Fibroblast of lung (primary cell): ENCODE measurements at regions not wholly inside any gene's neighbourhood (a gene's known extent, or its start where the extent isn't known, plus 50 kb on each side); places are given as distances from the start of the nearest gene placed in this dataset.

Experiments used
- DNase-seq, 2 donors: peaks; one replicate each; pipeline versions ENCODE4 v3.0.0 to v3.0.0-alpha.2; 2010; ENCODE audit warnings: low read depth in 2 of 2
- H2AFZ ChIP-seq: 2 replicates; pipeline ENCODE4 v1.5.1; 2012; ENCODE audit warnings: low read length, control low read depth, inconsistent platforms
- H3K27ac ChIP-seq: 2 replicates; pipeline ENCODE4 v1.5.1; 2011; ENCODE audit warnings: low read length, control low read depth; ENCODE audit not compliant: insufficient read depth
- H3K27me3 ChIP-seq: 2 replicates; pipeline ENCODE4 v1.5.1; 2011; ENCODE audit warnings: mild to moderate bottlenecking, low read length; ENCODE audit not compliant: control insufficient read depth, insufficient read depth
- H3K36me3 ChIP-seq: 2 replicates; pipeline ENCODE4 v1.5.1; 2011; ENCODE audit warnings: low read length; ENCODE audit not compliant: control insufficient read depth, insufficient read depth
- H3K4me1 ChIP-seq: 2 replicates; pipeline ENCODE4 v1.5.1; 2011; ENCODE audit warnings: low read length; ENCODE audit not compliant: control insufficient read depth, insufficient read depth; ENCODE audit errors: extremely low read depth
- H3K4me2 ChIP-seq: 2 replicates; pipeline ENCODE4 v1.5.1; 2011; ENCODE audit warnings: low read length, control low read depth; ENCODE audit not compliant: insufficient read depth; ENCODE audit errors: extremely low read depth
- H3K4me3 ChIP-seq, 4 experiments: fragments of 200-600 bp in 1 of 4; sonication (generic) in 1 of 4; replicated peaks in 1 of 4; 2 replicates each; pipeline ENCODE4 v1.5.1; 2011 to 2016; ENCODE audit warnings: low read length in 4 of 4, low read depth in 3 of 4, mild to moderate bottlenecking in 3 of 4, control low read depth in 2 of 4, inconsistent platforms in 1 of 4, mixed read lengths in 1 of 4; ENCODE audit not compliant: insufficient read depth in 1 of 4; ENCODE audit errors: control extremely low read depth in 1 of 4
- H3K79me2 ChIP-seq: 2 replicates; pipeline ENCODE4 v1.5.1; 2012; ENCODE audit warnings: mild to moderate bottlenecking, low read length, inconsistent platforms; ENCODE audit not compliant: control insufficient read depth, insufficient read depth
- H3K9ac ChIP-seq: 2 replicates; pipeline ENCODE4 v1.5.1; 2011; ENCODE audit warnings: mild to moderate bottlenecking, low read length, control low read depth; ENCODE audit not compliant: insufficient read depth
- H3K9me3 ChIP-seq: 2 replicates; pipeline ENCODE4 v1.5.1; 2012; ENCODE audit warnings: low read depth, low read length; ENCODE audit not compliant: control insufficient read depth, insufficient read depth
- H4K20me1 ChIP-seq: 2 replicates; pipeline ENCODE4 v1.5.1; 2011; ENCODE audit warnings: low read length; ENCODE audit not compliant: control insufficient read depth, insufficient read depth; ENCODE audit errors: extremely low read depth
- CTCF ChIP-seq, 2 donors: IDR thresholded peaks in 1 of 2; conservative IDR thresholded peaks in 1 of 2; 1 replicate in 1 of 2; 2 replicates in 1 of 2; pipeline ENCODE4 v1.5.1; 2011 to 2012; ENCODE audit warnings: low read length in 2 of 2, control low read depth in 1 of 2, inconsistent platforms in 1 of 2, low read depth in 1 of 2, mild to moderate bottlenecking in 1 of 2
- EZH2 ChIP-seq: IDR thresholded peaks from 2 replicates; pipeline ENCODE4 v1.5.1; 2012; ENCODE audit warnings: low read length, control low read depth, mild to moderate bottlenecking; ENCODE audit errors: missing control alignments

GRCh38 chr16:86362155-86362849, 148.0 kb upstream of the FOXF1 start:
- H3K27ac ChIP-seq = peak overlapping the region; percentile 69
- no peak overlapping the region for H3K4me3 ChIP-seq
- no peak overlapping the region for H2AFZ ChIP-seq
- no peaks in the 10 kb centered on the region for H4K20me1 ChIP-seq
- no peaks in the 10 kb centered on the region for H3K9me3 ChIP-seq
- H3K4me2 ChIP-seq = peak overlapping the region; percentile 11
- no peaks in the 10 kb centered on the region for H3K36me3 ChIP-seq
- TF ChIP-seq CTCF (conservative IDR thresholded peaks at IDR 0.05 in 1 of 2, IDR thresholded peaks at IDR 0.05 in 1 of 2; ENCODE audit: low read depth in 1 of 2, low read length in 2 of 2) = no peak
- TF ChIP-seq EZH2 = no peak
- H3K9ac ChIP-seq = no peak overlapping the region
- no peak for DNase-seq
- no peaks in the 10 kb centered on the region for H3K27me3 ChIP-seq
- H3K79me2 ChIP-seq = no peaks in the 10 kb centered on the region
- H3K4me1 ChIP-seq = peaks cover 24% of the 10 kb centered on the region

- Histone ChIP-seq H3K4me1 (peaks cover 24% of the 10 kb centered on the region), H2AFZ (no peak overlapping the region), H3K4me3 (no peak overlapping the region), H3K4me2 (peak overlapping the region; percentile 30), H4K20me1 (no peaks in the 10 kb centered on the region), H3K27me3 (no peaks in the 10 kb centered on the region), H3K27ac (peak overlapping the region; percentile 69), H3K9me3 (no peaks in the 10 kb centered on the region), H3K9ac (no peak overlapping the region), H3K36me3 (no peaks in the 10 kb centered on the region), H3K79me2 (no peaks in the 10 kb centered on the region)
- DNase-seq = peak; percentile 96 to 97
- TF ChIP-seq EZH2 (no peak), CTCF (conservative IDR thresholded peaks at IDR 0.05 in 1 of 2, IDR thresholded peaks at IDR 0.05 in 1 of 2; ENCODE audit: low read depth in 1 of 2, low read length in 2 of 2) (no peak)
Observed at GRCh38 chr16:86363057-86363490, 147.3 kb upstream of the FOXF1 start.

- no peak overlapping the region for H3K4me3 ChIP-seq
- H2AFZ ChIP-seq = no peak overlapping the region
- peaks cover 24% of the 10 kb centered on the region for H3K4me1 ChIP-seq
- H3K27ac ChIP-seq = no peak overlapping the region
- no peaks in the 10 kb centered on the region for H4K20me1 ChIP-seq
- H3K79me2 ChIP-seq = no peaks in the 10 kb centered on the region
- DNase-seq = peak in 1 of 2 donors; percentile 69
- no peaks in the 10 kb centered on the region for H3K9me3 ChIP-seq
- no peak overlapping the region for H3K9ac ChIP-seq
- TF ChIP-seq CTCF (conservative IDR thresholded peaks at IDR 0.05 in 1 of 2, IDR thresholded peaks at IDR 0.05 in 1 of 2; ENCODE audit: low read depth in 1 of 2, low read length in 2 of 2) = no peak
- H3K27me3 ChIP-seq = no peaks in the 10 kb centered on the region
- no peak overlapping the region for H3K4me2 ChIP-seq
- H3K36me3 ChIP-seq = no peaks in the 10 kb centered on the region
Observed at GRCh38 chr16:86363836-86364618, 146.3 kb upstream of the FOXF1 start.
